ENCODE measurements at regions not wholly inside any gene's neighbourhood (a gene's known extent, or its start where the extent isn't known, plus 50 kb on each side); places are given as distances from the start of the nearest gene placed in this dataset.

DNA sequence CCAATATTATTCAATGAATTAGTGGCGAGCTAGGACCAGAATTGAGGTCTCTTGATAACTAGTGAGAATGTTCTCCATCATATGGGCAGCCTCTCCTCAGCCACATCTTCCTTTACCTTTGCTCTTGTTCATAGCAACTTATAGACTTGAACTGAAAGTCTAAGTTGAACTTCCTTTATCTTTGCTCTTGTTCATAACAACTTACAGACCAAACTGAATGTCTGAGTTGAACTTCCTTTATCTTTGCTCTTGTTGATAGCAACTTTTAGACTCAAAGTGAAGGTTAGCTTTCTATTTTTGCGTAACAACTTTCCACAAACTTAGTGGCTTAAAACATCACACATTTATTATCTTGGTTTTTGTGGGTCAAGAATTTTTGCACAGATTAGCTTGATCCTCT lies 146.4 kb upstream of the C9orf72 start:
- TF ChIP-seq SNRNP70 (optimal IDR thresholded peaks at IDR 0.05; ENCODE audit: low read depth, low read length) (no peak), KDM4B (IDR thresholded peaks at IDR 0.05; ENCODE audit: borderline replicate concordance in 2 of 2, low read depth in 1 of 2) (no peak), ZNF197 (CRISPR knock-in tag; IDR thresholded peaks at IDR 0.05; ENCODE audit: low read depth) (no peak), NFE2L1 (tag; IDR thresholded peaks at IDR 0.05; ENCODE audit: borderline replicate concordance, low read depth) (no peak), SREBF2 (CRISPR knock-in tag; IDR thresholded peaks at IDR 0.05) (no peak), NFE2 (IDR thresholded peaks at IDR 0.05; ENCODE audit: low read depth) (no peak), NONO (IDR thresholded peaks at IDR 0.05; ENCODE audit: low read depth in 2 of 2, low read length in 1 of 2) (no peak)
- TF ChIP-seq, protein P1, sequence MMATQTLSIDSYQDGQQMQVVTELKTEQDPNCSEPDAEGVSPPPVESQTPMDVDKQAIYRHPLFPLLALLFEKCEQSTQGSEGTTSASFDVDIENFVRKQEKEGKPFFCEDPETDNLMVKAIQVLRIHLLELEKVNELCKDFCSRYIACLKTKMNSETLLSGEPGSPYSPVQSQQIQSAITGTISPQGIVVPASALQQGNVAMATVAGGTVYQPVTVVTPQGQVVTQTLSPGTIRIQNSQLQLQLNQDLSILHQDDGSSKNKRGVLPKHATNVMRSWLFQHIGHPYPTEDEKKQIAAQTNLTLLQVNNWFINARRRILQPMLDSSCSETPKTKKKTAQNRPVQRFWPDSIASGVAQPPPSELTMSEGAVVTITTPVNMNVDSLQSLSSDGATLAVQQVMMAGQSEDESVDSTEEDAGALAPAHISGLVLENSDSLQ (IDR thresholded peaks at IDR 0.05) = no peak
- no peaks in the 10 kb centered on the region for H3K9me1 ChIP-seq (ENCODE audit: control insufficient read depth, insufficient read depth, low read length)
- no peaks in the 10 kb centered on the region for H3K27me3 ChIP-seq (ENCODE audit: control insufficient read depth in 2 of 2, insufficient read depth in 2 of 2, low read length in 2 of 2)
- H3K4me2 ChIP-seq (ENCODE audit: insufficient read depth, low read length) = no peak overlapping the region
- no peak overlapping the region for H3K27ac ChIP-seq (ENCODE audit: extremely low read depth, low read depth, low read length)
- H3K79me2 ChIP-seq (ENCODE audit: control insufficient read depth, insufficient read depth, low read length) = no peaks in the 10 kb centered on the region
- in situ Hi-C loops (cut with MboI) = no loop called here
- ChIA-PET POLR2A (no interaction called here), CTCF (ENCODE audit: low intra/inter-chr PET ratio) (no interaction called here)
- no peak overlapping the region for H2AFZ ChIP-seq (ENCODE audit: low read depth, low read length)
- H3K9me3 ChIP-seq (replicated peaks; ENCODE audit: control insufficient read depth, insufficient read depth, low read depth, low read length) = no peaks in the 10 kb centered on the region
- no CpG with 5 or more reads among the region's 2 CpGs for WGBS (ENCODE audit: insufficient coverage, low coverage, missing lambda C conversion rate)
- no peaks in the 10 kb centered on the region for H3K36me3 ChIP-seq (ENCODE audit: control insufficient read depth, insufficient read depth, low read length)
- no peaks in the 10 kb centered on the region for H4K20me1 ChIP-seq (replicated peaks; ENCODE audit: control insufficient read depth, insufficient read depth, low read length)
- no peak overlapping the region for H3K9ac ChIP-seq (ENCODE audit: insufficient read depth in 1 of 2, low read depth in 2 of 2, low read length in 2 of 2)
- H3K4me3 ChIP-seq = no peak overlapping the region
- ATAC-seq (no peak), FAIRE-seq (no peak), DNase-seq (ENCODE audit: extremely low read depth in 1 of 4, low spot score in 3 of 4) (no peak)
- no peaks in the 10 kb centered on the region for H3K4me1 ChIP-seq (replicated peaks in 1 of 2; ENCODE audit: control insufficient read depth in 2 of 2, insufficient read depth in 2 of 2, low read length in 2 of 2)
- no TSS peak for BruUV-seq (replicated peaks)
- intact Hi-C loops (cut with micrococcal nuclease) = no loop called here

Data from K562 (cell line).